ENCODE measurements at regions not wholly inside any gene's neighbourhood (a gene's known extent, or its start where the extent isn't known, plus 50 kb on each side); places are given as distances from the start of the nearest gene placed in this dataset.

DNA sequence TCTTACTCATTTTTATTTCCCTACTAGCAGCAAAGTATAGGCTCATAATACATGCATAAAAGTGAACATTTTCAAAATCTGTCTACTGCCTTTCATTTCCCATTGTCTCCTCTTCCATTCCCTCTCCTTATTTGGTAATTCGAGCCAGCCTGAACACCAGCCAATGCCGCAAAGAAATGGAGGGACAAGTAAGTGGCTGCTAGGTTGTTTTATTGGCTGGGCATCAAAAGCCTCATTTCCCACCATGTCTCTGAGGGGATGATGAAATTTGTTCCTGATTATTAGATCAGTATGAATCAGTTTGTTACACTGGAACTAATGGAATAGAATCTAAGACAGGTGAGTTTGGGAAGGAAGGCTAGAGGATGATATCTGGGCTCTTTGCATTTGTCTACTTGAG is 143.5 kb downstream of the KCNA5 start:
- intact Hi-C loops (cut with micrococcal nuclease) = no loop called here

More for the DNA sequence above, 143.5 kb downstream of the KCNA5 start:
- TF ChIP-seq JUN (IDR thresholded peaks at IDR 0.05; ENCODE audit: borderline replicate concordance, insufficient read depth, insufficient read length, low read depth) (no peak), MAX (IDR thresholded peaks at IDR 0.05; ENCODE audit: insufficient read depth, insufficient read length) (no peak), EZH2 (IDR thresholded peaks at IDR 0.05; ENCODE audit: borderline replicate concordance, low read depth, low read length, severe bottlenecking) (no peak), FOS (IDR thresholded peaks at IDR 0.05; ENCODE audit: borderline replicate concordance, insufficient read depth, low read length) (no peak), GATA2 (IDR thresholded peaks at IDR 0.05; ENCODE audit: insufficient read depth, insufficient read length, low read depth, low read length) (no peak), POLR2A (IDR thresholded peaks at IDR 0.05; ENCODE audit: low read depth, low read length) (no peak)
- TF ChIP-seq, protein P1, sequence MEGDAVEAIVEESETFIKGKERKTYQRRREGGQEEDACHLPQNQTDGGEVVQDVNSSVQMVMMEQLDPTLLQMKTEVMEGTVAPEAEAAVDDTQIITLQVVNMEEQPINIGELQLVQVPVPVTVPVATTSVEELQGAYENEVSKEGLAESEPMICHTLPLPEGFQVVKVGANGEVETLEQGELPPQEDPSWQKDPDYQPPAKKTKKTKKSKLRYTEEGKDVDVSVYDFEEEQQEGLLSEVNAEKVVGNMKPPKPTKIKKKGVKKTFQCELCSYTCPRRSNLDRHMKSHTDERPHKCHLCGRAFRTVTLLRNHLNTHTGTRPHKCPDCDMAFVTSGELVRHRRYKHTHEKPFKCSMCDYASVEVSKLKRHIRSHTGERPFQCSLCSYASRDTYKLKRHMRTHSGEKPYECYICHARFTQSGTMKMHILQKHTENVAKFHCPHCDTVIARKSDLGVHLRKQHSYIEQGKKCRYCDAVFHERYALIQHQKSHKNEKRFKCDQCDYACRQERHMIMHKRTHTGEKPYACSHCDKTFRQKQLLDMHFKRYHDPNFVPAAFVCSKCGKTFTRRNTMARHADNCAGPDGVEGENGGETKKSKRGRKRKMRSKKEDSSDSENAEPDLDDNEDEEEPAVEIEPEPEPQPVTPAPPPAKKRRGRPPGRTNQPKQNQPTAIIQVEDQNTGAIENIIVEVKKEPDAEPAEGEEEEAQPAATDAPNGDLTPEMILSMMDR (IDR thresholded peaks at IDR 0.05; ENCODE audit: extremely low read depth in 1 of 2, insufficient read depth in 1 of 2, low read depth in 1 of 2, low read length in 2 of 2) = no peak
- no peaks in the 10 kb centered on the region for H3K27me3 ChIP-seq (ENCODE audit: control insufficient read depth in 2 of 2, insufficient read depth in 2 of 2, low read length in 2 of 2)
- no peak for FAIRE-seq
- no peak for DNase-seq (ENCODE audit: low read depth, low spot score)
- no peaks in the 10 kb centered on the region for H3K9me3 ChIP-seq (replicated peaks; ENCODE audit: control insufficient read depth, insufficient read depth, low read length)
- H3K4me3 ChIP-seq (replicated peaks in 1 of 3; ENCODE audit: insufficient read depth in 1 of 3, low read depth in 1 of 3, low read length in 3 of 3) = no peak overlapping the region
- no peak overlapping the region for H3K9ac ChIP-seq (replicated peaks; ENCODE audit: extremely low read depth, insufficient read depth, low read length)
- H3K36me3 ChIP-seq (ENCODE audit: control insufficient read depth in 2 of 2, extremely low read depth in 1 of 2, insufficient read depth in 2 of 2, low read length in 2 of 2) = no peaks in the 10 kb centered on the region
- no peaks in the 10 kb centered on the region for H3K9me1 ChIP-seq (replicated peaks; ENCODE audit: control insufficient read depth, extremely low read depth, insufficient read depth, low read length)
- H3K4me2 ChIP-seq (ENCODE audit: insufficient read depth, low read length) = no peak overlapping the region
- POLR2A ChIA-PET = no interaction called here
- no peaks in the 10 kb centered on the region for H3K4me1 ChIP-seq (ENCODE audit: control insufficient read depth, extremely low read depth, insufficient read depth, low read length)
- H4K20me1 ChIP-seq (replicated peaks; ENCODE audit: control insufficient read depth, extremely low read depth, insufficient read depth, low read length) = no peaks in the 10 kb centered on the region
- dilution Hi-C loops (cut with MboI; ENCODE audit: extremely low pct_ligation_motif_present, low sequenced_read_pairs) = no loop called here
- no peak overlapping the region for H3K27ac ChIP-seq (ENCODE audit: insufficient read depth, low read depth, low read length)
- BruUV-seq (replicated peaks) = no TSS peak
- no peak overlapping the region for H2AFZ ChIP-seq (ENCODE audit: low read depth, low read length)
- no peaks in the 10 kb centered on the region for H3K79me2 ChIP-seq (ENCODE audit: control insufficient read depth, insufficient read depth, low read length)
- CTCF ChIA-PET = no interaction called here

Data from endothelial cell of umbilical vein (primary cell).